Activated B cell treated with CpG ODN at 0.5 μM for 24 hours (primary cell): ENCODE measurements at regions not wholly inside any gene's neighbourhood (a gene's known extent, or its start where the extent isn't known, plus 50 kb on each side); places are given as distances from the start of the nearest gene placed in this dataset.

Source experiments
- ATAC-seq: fragments of 200-7000 bp; cut with Tn5 transposase; one replicate; pipeline ENCODE4 v1.10.0; 2021; ENCODE audit warnings: low read depth, mild to moderate bottlenecking, moderate library complexity
- CTCF ChIA-PET: fragments of 350-600 bp; sonication (Branson Sonifier 250); formaldehyde crosslinking; loops from one replicate; lab custom pipeline; 2021; ENCODE audit warnings: antibody characterized with exemption; lab: Charles Lee
- POLR2A ChIA-PET: fragments of 350-600 bp; sonication (Branson Sonifier 250); formaldehyde crosslinking; loops from one replicate; lab custom pipeline; 2021; ENCODE audit warnings: antibody characterized with exemption; lab: Charles Lee
- DNase-seq: peaks from one replicate; pipeline ENCODE4 v3.0.0; 2022
- H3K27ac Mint-ChIP-seq: one replicate; pipeline ENCODE4 v1.8.0; 2020; ENCODE audit warnings: mixed read lengths
- H3K27me3 Mint-ChIP-seq: one replicate; pipeline ENCODE4 v1.8.0; 2021; ENCODE audit warnings: mixed read lengths
- H3K36me3 Mint-ChIP-seq: one replicate; pipeline ENCODE4 v1.8.0; 2021; ENCODE audit warnings: low read depth, mixed read lengths
- H3K4me1 Mint-ChIP-seq: one replicate; pipeline ENCODE4 v1.8.0; 2021; ENCODE audit warnings: mixed read lengths
- H3K4me3 Mint-ChIP-seq: one replicate; pipeline ENCODE4 v1.8.0; 2020; ENCODE audit warnings: mild to moderate bottlenecking, mixed read lengths
- H3K9me3 Mint-ChIP-seq: one replicate; pipeline ENCODE4 v1.8.0; 2020; ENCODE audit warnings: mixed read lengths
- intact Hi-C: fragments of 100-400 bp; cut with micrococcal nuclease; formaldehyde crosslinking; loops from one replicate; pipeline ENCODE4 v1.15.1; 2024
- TF ChIP-seq, protein P1 (sequence below): fragments of 200-600 bp; IDR thresholded peaks from one replicate; pipeline ENCODE4 v1.8.0; 2022; ENCODE audit warnings: antibody characterized with exemption, mild to moderate bottlenecking

DNA sequence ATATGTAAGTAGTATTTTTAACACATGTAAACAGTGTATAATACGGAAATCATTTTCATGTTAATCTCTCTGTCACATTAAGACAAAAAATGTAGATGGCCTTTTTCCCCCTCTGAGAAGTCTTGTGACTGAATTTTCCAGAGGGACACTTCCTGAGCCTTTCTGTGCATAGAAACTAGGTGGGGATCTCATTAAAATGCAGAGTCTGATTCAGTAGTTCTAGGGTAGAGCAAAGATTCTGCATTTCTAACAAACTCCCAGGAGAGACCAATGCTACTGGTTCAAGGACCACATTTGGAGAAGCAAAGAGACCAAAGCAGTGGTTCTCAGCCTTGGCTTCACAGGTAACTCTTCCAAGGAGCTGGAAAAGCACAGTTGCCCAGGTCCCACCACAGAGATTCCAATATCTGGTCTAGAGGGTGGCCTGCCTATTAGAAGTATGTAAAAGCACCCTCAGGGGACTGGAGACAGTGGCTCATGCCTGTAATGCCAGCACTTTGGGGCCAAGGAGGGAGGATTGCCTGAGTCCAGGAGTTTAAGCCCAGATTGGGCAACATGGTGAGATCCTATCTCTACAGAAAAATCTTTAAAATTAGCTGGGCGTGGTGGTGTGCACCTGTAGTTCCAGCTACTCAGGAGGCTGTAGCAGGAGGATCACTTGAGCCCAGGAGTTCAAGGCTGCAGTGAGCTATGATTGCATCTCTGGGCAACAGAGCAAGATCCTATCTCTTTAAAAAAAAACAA is 378.5 kb downstream of the KIF16B start:
- Mint-ChIP-seq H3K4me3 (no peak overlapping the region), H3K27me3 (no peaks in the 10 kb centered on the region), H3K4me1 (no peaks in the 10 kb centered on the region), H3K27ac (no peak overlapping the region), H3K36me3 (no peaks in the 10 kb centered on the region), H3K9me3 (peaks cover 1% of the 10 kb centered on the region)
- POLR2A ChIA-PET: no interaction called here
- DNase-seq (no peak), ATAC-seq (no peak)
- intact Hi-C loops: no loop called here
- TF ChIP-seq, protein P1, sequence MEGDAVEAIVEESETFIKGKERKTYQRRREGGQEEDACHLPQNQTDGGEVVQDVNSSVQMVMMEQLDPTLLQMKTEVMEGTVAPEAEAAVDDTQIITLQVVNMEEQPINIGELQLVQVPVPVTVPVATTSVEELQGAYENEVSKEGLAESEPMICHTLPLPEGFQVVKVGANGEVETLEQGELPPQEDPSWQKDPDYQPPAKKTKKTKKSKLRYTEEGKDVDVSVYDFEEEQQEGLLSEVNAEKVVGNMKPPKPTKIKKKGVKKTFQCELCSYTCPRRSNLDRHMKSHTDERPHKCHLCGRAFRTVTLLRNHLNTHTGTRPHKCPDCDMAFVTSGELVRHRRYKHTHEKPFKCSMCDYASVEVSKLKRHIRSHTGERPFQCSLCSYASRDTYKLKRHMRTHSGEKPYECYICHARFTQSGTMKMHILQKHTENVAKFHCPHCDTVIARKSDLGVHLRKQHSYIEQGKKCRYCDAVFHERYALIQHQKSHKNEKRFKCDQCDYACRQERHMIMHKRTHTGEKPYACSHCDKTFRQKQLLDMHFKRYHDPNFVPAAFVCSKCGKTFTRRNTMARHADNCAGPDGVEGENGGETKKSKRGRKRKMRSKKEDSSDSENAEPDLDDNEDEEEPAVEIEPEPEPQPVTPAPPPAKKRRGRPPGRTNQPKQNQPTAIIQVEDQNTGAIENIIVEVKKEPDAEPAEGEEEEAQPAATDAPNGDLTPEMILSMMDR: no peak
- CTCF ChIA-PET: interaction anchor here (0.7 to 0.8 kb wide), 2 partner anchors 65 to 281 kb away, joined by 3 read pairs; no protein-coding TSS in a partner anchor

DNA sequence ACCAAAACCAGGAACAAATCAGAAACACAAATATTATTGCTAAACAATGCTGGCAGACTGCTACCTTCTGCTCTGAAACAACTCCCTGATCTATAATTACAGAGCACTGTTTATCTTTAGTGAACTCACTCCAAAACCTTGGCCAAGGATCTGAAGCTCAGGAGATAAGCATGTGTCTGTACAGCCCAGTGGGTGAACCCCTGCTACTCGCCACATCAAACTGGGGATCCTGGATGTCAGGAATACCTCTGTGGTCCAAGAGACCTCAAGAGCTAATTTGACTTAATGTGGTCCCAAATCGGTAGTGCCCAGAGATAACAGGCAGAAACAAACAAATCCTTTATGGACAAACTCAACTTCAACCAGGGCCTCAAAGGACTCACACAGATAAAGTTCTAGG is 381.8 kb downstream of the KIF16B start:
- Mint-ChIP-seq H3K27me3 (no peaks in the 10 kb centered on the region), H3K4me3 (no peak overlapping the region), H3K27ac (no peak overlapping the region), H3K9me3 (no peaks in the 10 kb centered on the region), H3K36me3 (no peaks in the 10 kb centered on the region), H3K4me1 (no peaks in the 10 kb centered on the region)
- TF ChIP-seq, protein P1: no peak
- intact Hi-C loops: no loop called here
- DNase-seq: no peak
- ATAC-seq: no peak
- CTCF ChIA-PET: no interaction called here
- POLR2A ChIA-PET: no interaction called here

DNA sequence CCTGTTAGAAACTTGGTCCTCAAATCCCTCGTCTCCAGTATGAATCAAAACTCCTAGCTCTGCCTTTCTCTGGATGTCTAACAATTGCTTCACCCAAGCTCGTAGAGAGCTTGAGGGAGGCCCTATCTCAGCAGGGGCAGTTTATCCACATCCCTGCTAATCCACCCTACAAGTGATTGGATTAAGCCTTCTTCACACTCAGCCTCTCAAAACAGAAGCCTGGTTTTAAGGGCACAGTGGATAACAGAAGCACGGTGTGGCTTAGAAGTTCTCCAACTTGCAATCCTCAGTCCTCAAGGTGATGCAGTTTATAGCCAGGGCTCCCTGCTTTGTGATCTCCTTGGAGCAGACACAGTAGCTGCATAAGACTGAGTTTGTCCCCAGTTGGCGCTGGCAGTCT is 383.9 kb downstream of the KIF16B start:
- no peaks in the 10 kb centered on the region for H3K27me3 Mint-ChIP-seq
- no peaks in the 10 kb centered on the region for H3K9me3 Mint-ChIP-seq
- CTCF ChIA-PET: no interaction called here
- POLR2A ChIA-PET: no interaction called here
- intact Hi-C loops: no loop called here
- no peak for ATAC-seq
- H3K36me3 Mint-ChIP-seq: no peaks in the 10 kb centered on the region
- H3K4me3 Mint-ChIP-seq: no peak overlapping the region
- TF ChIP-seq, protein P1: no peak
- no peak overlapping the region for H3K27ac Mint-ChIP-seq
- DNase-seq: no peak
- H3K4me1 Mint-ChIP-seq: no peaks in the 10 kb centered on the region

DNA sequence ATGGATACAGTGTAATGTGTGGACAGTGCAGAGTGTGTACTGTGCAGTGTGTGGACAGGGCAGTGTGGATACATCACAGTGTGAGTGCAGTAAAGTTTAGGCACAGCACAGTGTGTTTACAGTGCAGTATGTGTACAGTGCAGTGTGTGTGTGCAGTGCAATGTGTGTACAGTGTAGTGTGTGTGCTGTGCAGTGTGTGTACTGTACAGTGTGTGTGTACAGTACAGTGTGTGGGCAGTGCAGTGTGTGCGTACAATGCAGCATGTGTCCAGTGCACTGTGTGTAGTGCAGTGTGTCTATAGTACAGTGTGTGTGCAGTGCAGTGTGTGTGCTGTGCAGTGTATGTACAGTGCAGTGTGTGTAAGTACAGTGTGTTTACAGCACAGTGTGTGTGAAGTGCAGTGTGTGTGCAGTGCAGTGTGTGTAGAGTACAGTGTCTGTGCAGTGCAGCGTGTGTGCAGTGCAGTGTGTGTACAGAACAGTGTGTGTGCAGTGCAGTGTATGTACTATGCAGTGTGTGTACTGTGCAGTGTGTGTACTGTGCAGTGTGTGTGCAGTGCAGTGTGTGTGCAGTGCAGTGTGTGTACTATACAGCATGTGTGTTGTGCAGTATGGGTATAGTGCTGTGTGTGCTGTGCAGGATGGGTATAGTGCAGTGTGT is 385.2 kb downstream of the KIF16B start:
- ATAC-seq: no peak
- ChIA-PET POLR2A (no interaction called here), CTCF (no interaction called here)
- DNase-seq: no peak
- Mint-ChIP-seq H3K4me1 (no peaks in the 10 kb centered on the region), H3K4me3 (no peak overlapping the region), H3K9me3 (no peaks in the 10 kb centered on the region), H3K27me3 (no peaks in the 10 kb centered on the region), H3K36me3 (no peaks in the 10 kb centered on the region), H3K27ac (no peak overlapping the region)
- TF ChIP-seq, protein P1: no peak
- intact Hi-C loops: no loop called here

DNA sequence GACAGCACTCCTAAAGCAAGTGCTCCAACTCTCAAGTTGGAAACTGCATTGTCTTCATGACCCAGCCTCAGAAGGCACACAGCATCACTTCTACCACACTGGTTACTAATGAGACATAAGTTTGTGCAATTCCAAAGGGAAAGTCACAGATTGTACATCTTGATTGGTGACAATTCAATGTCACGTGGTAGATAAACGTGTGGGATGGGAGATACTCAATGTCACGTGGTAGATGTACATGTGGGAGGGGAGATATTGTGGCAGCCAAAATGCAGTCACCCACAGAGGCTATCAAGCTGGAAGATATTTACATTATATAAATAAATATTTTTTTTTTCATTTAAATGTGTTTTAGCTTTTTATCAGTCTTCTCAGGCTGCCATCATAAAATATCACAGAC is 393.3 kb downstream of the KIF16B start:
- peaks cover 21% of the 10 kb centered on the region for H3K4me1 Mint-ChIP-seq
- no peaks in the 10 kb centered on the region for H3K36me3 Mint-ChIP-seq
- ChIA-PET POLR2A (no interaction called here), CTCF (no interaction called here)
- TF ChIP-seq, protein P1: no peak
- no peaks in the 10 kb centered on the region for H3K27me3 Mint-ChIP-seq
- H3K4me3 Mint-ChIP-seq: no peak overlapping the region
- intact Hi-C loops: no loop called here
- no peak for ATAC-seq
- no peak overlapping the region for H3K27ac Mint-ChIP-seq
- no peak for DNase-seq
- H3K9me3 Mint-ChIP-seq: peaks cover 3% of the 10 kb centered on the region
